ENCODE measurements at regions not wholly inside any gene's neighbourhood (a gene's known extent, or its start where the extent isn't known, plus 50 kb on each side); places are given as distances from the start of the nearest gene placed in this dataset.

DNA sequence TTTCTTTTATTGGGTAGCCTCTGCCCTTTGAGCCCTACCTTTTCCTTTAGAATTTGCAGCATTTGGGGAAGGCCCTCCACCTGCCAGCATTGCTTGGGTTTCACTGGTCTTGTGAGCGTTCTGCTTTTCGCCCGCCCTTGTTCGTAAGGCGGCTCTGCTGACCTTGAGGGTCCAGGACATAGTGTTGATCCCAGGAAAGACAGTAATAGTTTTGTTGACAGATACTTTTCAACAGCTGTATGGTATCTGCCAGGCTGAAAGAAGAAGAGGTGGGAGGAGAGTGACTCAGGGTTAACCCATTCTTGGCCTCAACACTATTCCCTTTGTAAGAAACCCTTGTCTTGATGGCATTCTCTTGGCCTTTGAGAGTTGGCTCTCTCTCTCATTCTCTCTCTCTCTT is 113.4 kb upstream of the SPAG17 start:
- Mint-ChIP-seq H3K4me1 (ENCODE audit: low read depth) (no peaks in the 10 kb centered on the region), H3K9me3 (no peaks in the 10 kb centered on the region), H3K27me3 (no peaks in the 10 kb centered on the region), H3K27ac (no peak overlapping the region), H3K36me3 (ENCODE audit: low read depth) (no peaks in the 10 kb centered on the region), H3K4me3 (no peak overlapping the region)
- intact Hi-C loops (cut with DNase I, micrococcal nuclease) = no loop called here
- H3K4me1 ChIP-seq (ENCODE audit: insufficient read depth, low read length) = no peaks in the 10 kb centered on the region
- H3K36me3 ChIP-seq (ENCODE audit: insufficient read depth, low read length) = no peaks in the 10 kb centered on the region
- no peak for TF ChIP-seq CTCF (IDR thresholded peaks at IDR 0.05)
- H3K27ac ChIP-seq (ENCODE audit: low read depth in 1 of 2, low read length in 2 of 2) = no peak overlapping the region
- DNase-seq (no peak), ATAC-seq (ENCODE audit: poor library complexity) (no peak)
- POLR2A ChIA-PET = no interaction called here
- no peaks in the 10 kb centered on the region for H3K9me3 ChIP-seq (ENCODE audit: control insufficient read depth in 1 of 2, insufficient read depth in 1 of 2, low read length in 2 of 2)
- CTCF ChIA-PET = no interaction called here
- H3K4me3 ChIP-seq (ENCODE audit: low read length) = no peak overlapping the region
- H3K27me3 ChIP-seq (ENCODE audit: control insufficient read depth in 1 of 2, insufficient read depth in 2 of 2, low read length in 2 of 2) = no peaks in the 10 kb centered on the region

DNA sequence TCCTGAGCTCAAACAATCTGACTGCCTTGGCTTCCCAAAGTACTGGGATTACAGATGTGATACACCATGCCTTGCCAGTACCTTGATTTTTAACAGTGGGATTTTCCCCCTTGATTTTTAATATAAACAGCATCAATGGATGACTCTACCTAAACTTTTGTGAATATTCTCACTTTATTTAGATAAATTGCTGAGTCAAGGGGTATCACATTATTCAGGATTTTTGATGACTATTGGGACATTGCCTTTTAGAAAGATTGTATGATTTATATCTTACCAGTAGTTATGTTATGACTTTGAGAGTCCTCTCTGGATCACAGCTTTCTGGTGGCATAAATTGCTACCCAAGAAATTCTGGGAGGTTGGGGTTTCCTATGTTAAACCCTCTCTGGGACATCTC is 112.5 kb upstream of the SPAG17 start:
- CTCF ChIA-PET = no interaction called here

GRCh38 chr1:118294875-118295642 is 110.0 kb upstream of the SPAG17 start:
- POLR2A ChIA-PET = no interaction called here

More for the DNA sequence above, 112.5 kb upstream of the SPAG17 start:
- Histone ChIP-seq H3K4me1 (ENCODE audit: insufficient read depth, low read length) (no peaks in the 10 kb centered on the region), H3K36me3 (ENCODE audit: insufficient read depth, low read length) (no peaks in the 10 kb centered on the region), H3K27me3 (ENCODE audit: control insufficient read depth in 1 of 2, insufficient read depth in 2 of 2, low read length in 2 of 2) (no peaks in the 10 kb centered on the region), H3K27ac (ENCODE audit: low read depth in 1 of 2, low read length in 2 of 2) (no peak overlapping the region), H3K4me3 (ENCODE audit: low read length) (no peak overlapping the region), H3K9me3 (ENCODE audit: control insufficient read depth in 1 of 2, insufficient read depth in 1 of 2, low read length in 2 of 2) (no peaks in the 10 kb centered on the region)
- no peak overlapping the region for H3K27ac Mint-ChIP-seq
- H3K4me1 Mint-ChIP-seq (ENCODE audit: low read depth) = no peaks in the 10 kb centered on the region
- ATAC-seq (ENCODE audit: poor library complexity) (no peak), DNase-seq (no peak)
- intact Hi-C loops (cut with DNase I, micrococcal nuclease) = no loop called here
- POLR2A ChIA-PET = no interaction called here
- no peak overlapping the region for H3K4me3 Mint-ChIP-seq
- no peak for TF ChIP-seq CTCF (IDR thresholded peaks at IDR 0.05)
- no peaks in the 10 kb centered on the region for H3K9me3 Mint-ChIP-seq
- no peaks in the 10 kb centered on the region for H3K27me3 Mint-ChIP-seq
- no peaks in the 10 kb centered on the region for H3K36me3 Mint-ChIP-seq (ENCODE audit: low read depth)

More at GRCh38 chr1:118294875-118295642, 110.0 kb upstream of the SPAG17 start:
- H3K27me3 Mint-ChIP-seq = no peaks in the 10 kb centered on the region
- CTCF ChIA-PET = no interaction called here
- H3K27me3 ChIP-seq (ENCODE audit: control insufficient read depth in 1 of 2, insufficient read depth in 2 of 2, low read length in 2 of 2) = no peaks in the 10 kb centered on the region
- TF ChIP-seq CTCF (IDR thresholded peaks at IDR 0.05) = no peak
- no peak overlapping the region for H3K4me3 Mint-ChIP-seq
- H3K36me3 ChIP-seq (ENCODE audit: insufficient read depth, low read length) = no peaks in the 10 kb centered on the region
- no peaks in the 10 kb centered on the region for H3K36me3 Mint-ChIP-seq (ENCODE audit: low read depth)
- H3K9me3 Mint-ChIP-seq = peaks cover 3% of the 10 kb centered on the region
- no peaks in the 10 kb centered on the region for H3K4me1 ChIP-seq (ENCODE audit: insufficient read depth, low read length)
- H3K27ac ChIP-seq (ENCODE audit: low read depth in 1 of 2, low read length in 2 of 2) = no peak overlapping the region
- no peaks in the 10 kb centered on the region for H3K9me3 ChIP-seq (ENCODE audit: control insufficient read depth in 1 of 2, insufficient read depth in 1 of 2, low read length in 2 of 2)
- H3K27ac Mint-ChIP-seq = no peak overlapping the region
- intact Hi-C loops (cut with DNase I, micrococcal nuclease) = no loop called here
- DNase-seq (no peak), ATAC-seq (ENCODE audit: poor library complexity) (no peak)
- H3K4me3 ChIP-seq (ENCODE audit: low read length) = no peak overlapping the region
- no peaks in the 10 kb centered on the region for H3K4me1 Mint-ChIP-seq (ENCODE audit: low read depth)
